HG03064 (cell line): ENCODE measurements at regions not wholly inside any gene's neighbourhood (a gene's known extent, or its start where the extent isn't known, plus 50 kb on each side); places are given as distances from the start of the nearest gene placed in this dataset.
"Not testable (repeated sequence)": the region's sequence is repeated elsewhere in the genome, so short reads cannot be mapped to it uniquely, and the experiment has no call there.

Source experiments
- ATAC-seq: cut with Tn5 transposase; IDR thresholded peaks from one replicate; pipeline ENCODE4 v1.9.1; 2021; ENCODE audit warnings: low read depth; ENCODE audit not compliant: unreplicated experiment

GRCh38 chr15:89023311-89023961 is 64.8 kb upstream of the ABHD2 start:
- ATAC-seq: no peak

- ATAC-seq: no peak
Measured at GRCh38 chr15:89024418-89024817, 63.8 kb upstream of the ABHD2 start.

GRCh38 chr15:89026167-89026566 is 62.1 kb upstream of the ABHD2 start:
- no peak for ATAC-seq

DNA sequence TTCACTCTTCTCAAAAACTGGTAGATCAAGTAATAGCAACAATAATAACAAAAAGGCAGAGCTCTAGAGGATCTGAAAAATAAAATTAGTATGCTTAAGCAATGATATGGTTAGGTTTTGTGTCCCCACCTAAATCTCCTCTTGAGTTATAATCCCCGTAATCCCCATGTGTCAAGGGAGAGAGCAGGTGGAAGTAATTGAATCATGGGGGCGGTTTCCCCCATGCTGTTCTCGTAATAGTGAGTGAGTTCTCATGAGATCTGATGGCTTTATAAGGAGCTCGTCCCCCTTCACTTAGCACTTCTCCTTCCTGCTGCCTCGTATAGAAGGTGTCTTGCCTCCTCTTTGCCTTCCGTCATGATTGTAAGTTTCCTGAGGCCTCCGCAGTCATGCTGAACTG is 60.2 kb upstream of the ABHD2 start:
- no peak for ATAC-seq

DNA sequence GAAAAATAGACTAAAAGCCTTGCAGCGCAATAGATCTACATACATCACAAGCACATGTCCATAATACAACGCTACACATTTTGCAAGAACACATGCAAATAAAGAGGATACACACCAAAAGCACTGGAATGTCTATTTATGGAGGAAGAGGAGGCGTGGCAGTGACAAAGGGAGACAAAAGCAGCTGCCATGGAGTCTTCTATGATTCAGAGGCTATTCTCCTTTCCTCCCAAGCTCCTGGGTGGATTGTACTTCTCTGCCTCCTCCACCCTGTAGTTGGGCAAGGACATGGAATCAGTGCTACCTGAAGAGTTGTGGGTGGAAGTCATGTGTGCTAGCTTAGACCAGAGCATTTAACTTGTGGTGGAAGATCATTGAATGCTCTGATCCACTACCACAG is 57.9 kb upstream of the ABHD2 start:
- no peak for ATAC-seq

DNA sequence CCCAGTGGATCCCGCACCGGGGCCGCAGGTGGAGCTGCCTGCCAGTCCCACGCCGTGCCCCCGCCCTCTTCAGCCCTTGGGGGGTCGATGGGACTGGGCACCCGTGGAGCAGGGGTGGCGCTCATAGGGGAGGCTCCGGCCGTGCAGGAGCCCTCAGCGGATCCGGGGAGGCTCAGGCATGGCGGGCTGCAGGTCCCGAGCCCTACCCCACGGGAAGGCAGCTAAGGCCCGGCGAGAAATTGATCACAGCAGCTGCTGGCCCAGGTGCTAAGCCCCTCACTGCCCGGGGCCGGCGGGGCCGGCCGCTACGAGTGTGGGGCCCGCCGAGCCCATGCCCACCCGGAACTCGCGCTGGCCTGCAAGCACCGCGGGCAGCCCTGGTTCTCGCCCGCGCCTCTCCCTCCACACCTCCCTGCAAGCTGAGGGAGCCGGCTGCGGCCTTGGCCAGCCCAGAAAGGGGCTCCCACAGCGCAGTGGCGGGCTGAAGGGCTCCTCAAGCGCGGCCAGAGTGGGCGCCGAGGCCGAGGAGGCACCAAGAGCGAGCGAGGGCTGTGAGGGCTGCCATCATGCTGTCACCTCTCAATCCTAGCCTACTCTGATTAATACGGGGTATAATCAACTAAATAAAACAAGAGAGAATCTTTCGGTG is 56.5 kb upstream of the ABHD2 start:
- not testable (repeated sequence) for ATAC-seq

DNA sequence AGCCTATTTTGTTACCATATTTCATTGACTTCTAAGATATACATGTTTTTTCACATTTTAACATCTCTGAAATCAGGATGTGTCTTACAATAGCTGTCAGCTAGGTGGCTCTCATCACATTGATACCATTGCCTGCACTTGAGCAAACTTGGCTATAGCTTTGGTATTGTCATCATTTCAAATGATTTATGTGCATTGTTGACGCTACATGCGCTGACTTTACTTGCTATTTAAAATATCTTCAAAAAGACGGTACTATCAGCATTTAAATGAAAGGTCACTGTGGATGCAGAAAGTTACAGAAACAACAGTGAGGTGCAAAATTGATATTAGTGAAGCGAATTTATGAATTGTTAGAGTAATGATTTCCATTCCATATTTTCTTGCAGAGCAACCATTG is 54.0 kb upstream of the ABHD2 start:
- ATAC-seq: no peak

- ATAC-seq: no peak
Measured at GRCh38 chr15:89035150-89035549, 53.1 kb upstream of the ABHD2 start.

- no peak for ATAC-seq
Measured at GRCh38 chr15:89035658-89036057, 52.6 kb upstream of the ABHD2 start.

DNA sequence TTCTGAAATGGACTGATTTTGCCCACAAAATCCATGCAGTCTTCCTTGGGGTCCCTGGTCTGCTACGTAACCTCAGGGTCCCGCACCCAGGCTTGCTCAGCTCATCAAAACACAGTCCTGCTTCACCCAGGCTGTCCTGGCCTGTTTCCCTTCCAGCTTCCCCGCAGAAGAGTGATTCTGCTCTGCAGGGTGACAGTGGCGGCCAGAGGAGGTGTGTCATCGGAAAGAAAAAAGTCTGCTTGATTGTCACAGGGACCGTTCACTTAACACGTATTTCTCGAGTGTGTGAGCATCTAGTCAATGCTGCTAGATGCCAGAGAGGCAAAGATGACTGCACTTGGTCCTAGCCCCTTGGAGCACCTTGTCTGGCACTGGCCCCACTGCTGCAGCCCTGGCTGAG is 50.1 kb upstream of the ABHD2 start:
- no peak for ATAC-seq
